Esophagus muscularis mucosa (tissue), 4 donors: ENCODE measurements at regions not wholly inside any gene's neighbourhood (a gene's known extent, or its start where the extent isn't known, plus 50 kb on each side); places are given as distances from the start of the nearest gene placed in this dataset.

ENCODE experiments used
- EP300 ChIP-seq: sonication (generic); formaldehyde crosslinking; IDR thresholded peaks from one replicate; pipeline ENCODE4 v1.6.1; 2017; ENCODE audit warnings: antibody characterized with exemption
- POLR2A ChIP-seq: fragments of 450-650 bp; IDR thresholded peaks from one replicate; pipeline ENCODE4 v1.6.1; 2017; ENCODE audit warnings: antibody characterized with exemption, moderate library complexity, mild to moderate bottlenecking, low read depth
- POLR2AphosphoS5 ChIP-seq, 2 donors: sonication (generic); formaldehyde crosslinking; IDR thresholded peaks; one replicate each; pipeline ENCODE4 v1.6.1; 2017; ENCODE audit warnings: antibody characterized with exemption in 2 of 2
- TF ChIP-seq, protein P1 (sequence below), 3 experiments: fragments of 200-600 bp in 2 of 3; fragments of 450-650 bp in 1 of 3; sonication (generic) in 2 of 3; IDR thresholded peaks; one replicate each; pipeline ENCODE4 v1.5.1; 2017 to 2019; ENCODE audit warnings: antibody characterized with exemption in 3 of 3, mild to moderate bottlenecking in 2 of 3, moderate library complexity in 1 of 3

DNA sequence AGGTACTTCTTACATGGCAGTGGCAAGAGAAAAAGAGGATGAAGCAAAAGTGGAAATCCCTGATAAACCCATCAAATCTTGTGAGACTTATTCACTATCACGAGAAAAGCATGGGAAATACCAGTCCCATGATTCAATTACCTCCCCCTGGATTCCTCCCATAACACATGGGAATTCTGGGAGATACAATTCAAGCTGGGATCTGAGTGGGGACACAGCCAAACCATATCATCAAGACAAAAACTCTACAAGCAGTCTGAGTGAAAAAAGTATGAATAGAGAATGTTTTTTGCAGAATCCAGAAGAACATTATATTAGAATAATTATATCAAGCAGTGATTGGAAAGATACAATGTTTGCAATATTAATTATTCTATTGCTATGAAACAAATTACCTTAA, 893.7 kb downstream of the FAM181B start:
- TF ChIP-seq POLR2A (no peak), POLR2AphosphoS5 (IDR thresholded peaks at IDR 0.05) (no peak), EP300 (no peak)
- TF ChIP-seq, protein P1, sequence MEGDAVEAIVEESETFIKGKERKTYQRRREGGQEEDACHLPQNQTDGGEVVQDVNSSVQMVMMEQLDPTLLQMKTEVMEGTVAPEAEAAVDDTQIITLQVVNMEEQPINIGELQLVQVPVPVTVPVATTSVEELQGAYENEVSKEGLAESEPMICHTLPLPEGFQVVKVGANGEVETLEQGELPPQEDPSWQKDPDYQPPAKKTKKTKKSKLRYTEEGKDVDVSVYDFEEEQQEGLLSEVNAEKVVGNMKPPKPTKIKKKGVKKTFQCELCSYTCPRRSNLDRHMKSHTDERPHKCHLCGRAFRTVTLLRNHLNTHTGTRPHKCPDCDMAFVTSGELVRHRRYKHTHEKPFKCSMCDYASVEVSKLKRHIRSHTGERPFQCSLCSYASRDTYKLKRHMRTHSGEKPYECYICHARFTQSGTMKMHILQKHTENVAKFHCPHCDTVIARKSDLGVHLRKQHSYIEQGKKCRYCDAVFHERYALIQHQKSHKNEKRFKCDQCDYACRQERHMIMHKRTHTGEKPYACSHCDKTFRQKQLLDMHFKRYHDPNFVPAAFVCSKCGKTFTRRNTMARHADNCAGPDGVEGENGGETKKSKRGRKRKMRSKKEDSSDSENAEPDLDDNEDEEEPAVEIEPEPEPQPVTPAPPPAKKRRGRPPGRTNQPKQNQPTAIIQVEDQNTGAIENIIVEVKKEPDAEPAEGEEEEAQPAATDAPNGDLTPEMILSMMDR (IDR thresholded peaks at IDR 0.05), result no peak
